B cell (primary cell): ENCODE measurements at regions not wholly inside any gene's neighbourhood (a gene's known extent, or its start where the extent isn't known, plus 50 kb on each side); places are given as distances from the start of the nearest gene placed in this dataset.

Experiments
- ATAC-seq: fragments of 200-7000 bp; cut with Tn5 transposase; one replicate; pipeline ENCODE4 v1.10.0; 2021; ENCODE audit warnings: low read depth, mild to moderate bottlenecking, moderate number of reproducible peaks, moderate library complexity
- CTCF ChIA-PET: fragments of 350-600 bp; sonication (Branson Sonifier 250); formaldehyde crosslinking; loops from one replicate; lab custom pipeline; 2021; ENCODE audit warnings: antibody characterized with exemption, inconsistent platforms; lab: Charles Lee
- POLR2A ChIA-PET: fragments of 350-600 bp; sonication (Branson Sonifier 250); formaldehyde crosslinking; loops from one replicate; lab custom pipeline; 2021; ENCODE audit warnings: antibody characterized with exemption; lab: Charles Lee
- DNase-seq: peaks from one replicate; pipeline ENCODE4 v3.0.0; 2013
- H2AFZ ChIP-seq: 2 replicates; pipeline ENCODE4 v1.6.1; 2012; ENCODE audit warnings: mild to moderate bottlenecking, low read depth, low read length; ENCODE audit not compliant: insufficient read depth, poor library complexity, severe bottlenecking
- H3K27ac ChIP-seq, 2 donors: 1 replicate in 1 of 2; 2 replicates in 1 of 2; pipeline ENCODE4 v1.5.1; 2012 to 2013; ENCODE audit warnings: low read length in 2 of 2, mild to moderate bottlenecking in 2 of 2, moderate library complexity in 1 of 2
- H3K27me3 ChIP-seq, 4 experiments: fragments of 200-600 bp in 1 of 4; sonication (generic) in 1 of 4; replicated peaks in 1 of 4; 1 replicate in 2 of 4; 2 replicates in 2 of 4; pipeline versions ENCODE4 v1.6.1 to v1.7.0; 2013 to 2016; ENCODE audit warnings: low read length in 3 of 4, mild to moderate bottlenecking in 2 of 4, mixed read lengths in 1 of 4, moderate library complexity in 1 of 4; ENCODE audit not compliant: insufficient read depth in 4 of 4, control insufficient read depth in 3 of 4; ENCODE audit errors: control extremely low read depth in 1 of 4
- H3K36me3 ChIP-seq, 2 experiments: replicated peaks in 1 of 2; 1 replicate in 1 of 2; 2 replicates in 1 of 2; pipeline versions ENCODE4 v1.6.1 to v1.7.1; 2013; ENCODE audit warnings: low read length in 1 of 2; ENCODE audit not compliant: insufficient read depth in 2 of 2, control insufficient read depth in 1 of 2; ENCODE audit errors: control extremely low read depth in 1 of 2, extremely low read depth in 1 of 2
- H3K4me1 ChIP-seq, 2 donors: fragments of 200-600 bp in 1 of 2; sonication (generic) in 1 of 2; 1 replicate in 1 of 2; 2 replicates in 1 of 2; pipeline versions ENCODE4 v1.5.1 to v1.6.1; 2013 to 2017; ENCODE audit warnings: low read length in 2 of 2; ENCODE audit not compliant: control insufficient read depth in 2 of 2, insufficient read depth in 2 of 2
- H3K4me2 ChIP-seq: replicated peaks from 2 replicates; pipeline ENCODE3; 2012; ENCODE audit warnings: mild to moderate bottlenecking, low read depth, low read length; ENCODE audit not compliant: poor library complexity, severe bottlenecking
- H3K4me3 ChIP-seq, 5 experiments: fragments of 200-600 bp in 1 of 5; sonication (generic) in 1 of 5; 1 replicate in 3 of 5; 2 replicates in 2 of 5; pipeline versions ENCODE4 v1.5.1 to v1.7.0; 2011 to 2016; ENCODE audit warnings: low read length in 4 of 5, mild to moderate bottlenecking in 4 of 5, low read depth in 2 of 5, control low read depth in 1 of 5, moderate library complexity in 1 of 5; ENCODE audit not compliant: insufficient read depth in 1 of 5; ENCODE audit errors: control extremely low read depth in 1 of 5, extremely low read depth in 1 of 5
- H3K79me2 ChIP-seq: fragments of 200-600 bp; sonication (generic); one replicate; pipeline ENCODE4 v1.6.0; 2016; ENCODE audit warnings: low read length; ENCODE audit not compliant: control insufficient read depth, insufficient read depth
- H3K9ac ChIP-seq: fragments of 200-600 bp; sonication (generic); 2 replicates; pipeline ENCODE4 v1.6.1; 2017; ENCODE audit warnings: mild to moderate bottlenecking, low read length, moderate library complexity
- H3K9me3 ChIP-seq, 3 donors: one replicate each; pipeline versions ENCODE4 v1.6.1 to v1.7.1; 2013; ENCODE audit warnings: low read length in 2 of 3; ENCODE audit not compliant: control insufficient read depth in 2 of 3, insufficient read depth in 1 of 3; ENCODE audit errors: control extremely low read depth in 1 of 3
- H4K20me1 ChIP-seq: 2 replicates; pipeline ENCODE4 v1.6.0; 2012; ENCODE audit warnings: mild to moderate bottlenecking, low read length; ENCODE audit not compliant: insufficient read depth, control insufficient read depth, poor library complexity, severe bottlenecking
- H3K27ac Mint-ChIP-seq: one replicate; pipeline ENCODE4 v1.8.0; 2021; ENCODE audit warnings: mixed read lengths
- H3K27me3 Mint-ChIP-seq: one replicate; pipeline ENCODE4 v1.8.0; 2021; ENCODE audit warnings: mixed read lengths
- H3K4me1 Mint-ChIP-seq: one replicate; pipeline ENCODE4 v1.8.0; 2021; ENCODE audit warnings: mixed read lengths
- H3K4me3 Mint-ChIP-seq: one replicate; pipeline ENCODE4 v1.8.0; 2021; ENCODE audit warnings: mixed read lengths
- H3K9me3 Mint-ChIP-seq: one replicate; pipeline ENCODE4 v1.8.0; 2022; ENCODE audit warnings: mixed read lengths; ENCODE audit not compliant: insufficient read depth
- CTCF ChIP-seq: fragments of 200-600 bp; IDR thresholded peaks from one replicate; pipeline ENCODE4 v1.8.0; 2022; ENCODE audit warnings: antibody characterized with exemption, mild to moderate bottlenecking
- EZH2 ChIP-seq: IDR thresholded peaks from 2 replicates; pipeline ENCODE4 v1.6.1; 2012; ENCODE audit warnings: borderline replicate concordance, low read depth, mild to moderate bottlenecking, moderate library complexity, low read length; ENCODE audit not compliant: insufficient read depth, poor library complexity, severe bottlenecking
- WGBS: methylation state at CpG from one replicate; pipeline ENCODE4 v1.1.5; 2013; ENCODE audit warnings: missing lambda C conversion rate; ENCODE audit not compliant: insufficient coverage; 5-methylcytosine and 5-hydroxymethylcytosine counted together
- intact Hi-C: fragments of 100-400 bp; cut with micrococcal nuclease; formaldehyde crosslinking; loops from one replicate; pipeline ENCODE4 v1.10.0; 2022

- TF ChIP-seq EZH2 (no peak), CTCF (no peak)
- no peak overlapping the region for H3K4me3 ChIP-seq
- H3K4me2 ChIP-seq: no peak overlapping the region
- H3K27ac ChIP-seq: no peak overlapping the region
- ATAC-seq (no peak), DNase-seq (no peak)
- WGBS: 100% methylated on average over 1 of the region's 2 CpGs
- CTCF ChIA-PET: no interaction called here
- no peak overlapping the region for H2AFZ ChIP-seq
- H3K27me3 ChIP-seq: no peaks in the 10 kb centered on the region
- POLR2A ChIA-PET: no interaction called here
- H3K4me1 ChIP-seq: no peaks in the 10 kb centered on the region
- H3K27me3 Mint-ChIP-seq: no peaks in the 10 kb centered on the region
- no peaks in the 10 kb centered on the region for H3K9me3 Mint-ChIP-seq
- H3K36me3 ChIP-seq: no peaks in the 10 kb centered on the region
- no peak overlapping the region for H3K9ac ChIP-seq
- H3K4me3 Mint-ChIP-seq: no peak overlapping the region
- no peaks in the 10 kb centered on the region for H4K20me1 ChIP-seq
- H3K27ac Mint-ChIP-seq: no peak overlapping the region
- H3K9me3 ChIP-seq: no peaks in the 10 kb centered on the region
- intact Hi-C loops: no loop called here
- no peaks in the 10 kb centered on the region for H3K4me1 Mint-ChIP-seq
- no peaks in the 10 kb centered on the region for H3K79me2 ChIP-seq
These were observed 88.8 kb upstream of the PLEKHG7 start for GRCh38 chr12:92614001-92614400.

GRCh38 chr12:92612611-92613010 is 90.2 kb upstream of the PLEKHG7 start:
- Histone ChIP-seq H3K9me3 (no peaks in the 10 kb centered on the region), H3K36me3 (no peaks in the 10 kb centered on the region), H3K9ac (no peak overlapping the region), H3K4me3 (no peak overlapping the region), H3K27me3 (no peaks in the 10 kb centered on the region), H3K4me1 (no peaks in the 10 kb centered on the region), H3K27ac (no peak overlapping the region), H2AFZ (no peak overlapping the region), H4K20me1 (no peaks in the 10 kb centered on the region), H3K79me2 (no peaks in the 10 kb centered on the region), H3K4me2 (no peak overlapping the region)
- TF ChIP-seq CTCF: no peak
- no peak for TF ChIP-seq EZH2
- Mint-ChIP-seq H3K4me3 (no peak overlapping the region), H3K27ac (no peak overlapping the region), H3K27me3 (no peaks in the 10 kb centered on the region), H3K4me1 (peaks cover 9% of the 10 kb centered on the region), H3K9me3 (no peaks in the 10 kb centered on the region)
- ATAC-seq (no peak), DNase-seq (no peak)
- WGBS: 100% methylated on average over 1 of the region's 2 CpGs
- intact Hi-C loops: no loop called here
- ChIA-PET POLR2A (no interaction called here), CTCF (interaction anchor here (0.9 kb wide), 1 partner anchor 1230 kb away, joined by 5 read pairs; no protein-coding TSS in a partner anchor)
